HepG2 (cell line): ENCODE measurements at regions not wholly inside any gene's neighbourhood (a gene's known extent, or its start where the extent isn't known, plus 50 kb on each side); places are given as distances from the start of the nearest gene placed in this dataset.

ENCODE experiments used
- CCDC6 ChIP-seq: sonication (generic); formaldehyde crosslinking; IDR thresholded peaks from 2 replicates; pipeline ENCODE4 v1.8.1; 2022; ENCODE audit warnings: mild to moderate bottlenecking, missing genetic modification reagents, moderate library complexity
- HOXD1 ChIP-seq: sonication (generic); formaldehyde crosslinking; IDR thresholded peaks from 2 replicates; pipeline ENCODE4 v1.5.0; 2020; ENCODE audit warnings: missing genetic modification reagents
- IRX3 ChIP-seq: sonication (generic); formaldehyde crosslinking; IDR thresholded peaks from 2 replicates; pipeline ENCODE4 v1.8.1; 2023; ENCODE audit warnings: mild to moderate bottlenecking, low read depth, missing genetic modification reagents, borderline replicate concordance
- ISL2 ChIP-seq: sonication (generic); formaldehyde crosslinking; IDR thresholded peaks from 2 replicates; pipeline ENCODE4 v1.5.0; 2020; ENCODE audit warnings: missing genetic modification reagents
- JUN ChIP-seq: sonication (generic); formaldehyde crosslinking; IDR thresholded peaks from 2 replicates; pipeline ENCODE4 v1.4.0; 2020; ENCODE audit warnings: mild to moderate bottlenecking, missing genetic modification reagents
- NR2C2 ChIP-seq: sonication (generic); formaldehyde crosslinking; IDR thresholded peaks from 2 replicates; pipeline ENCODE4 v1.4.0; 2020; ENCODE audit warnings: missing genetic modification reagents, mild to moderate bottlenecking, moderate library complexity, borderline replicate concordance
- PTBP1 ChIP-seq: fragments of 200-400 bp; formaldehyde crosslinking; IDR thresholded peaks from 2 replicates; pipeline ENCODE4 v1.6.1; 2018; ENCODE audit warnings: low read length, low read depth; ENCODE audit not compliant: poor library complexity, severe bottlenecking
- SIN3B ChIP-seq: fragments of 150-350 bp; IDR thresholded peaks from 2 replicates; pipeline ENCODE4 v1.6.1; 2014; ENCODE audit warnings: low read length
- ZBTB7B ChIP-seq: sonication (generic); formaldehyde crosslinking; IDR thresholded peaks from 2 replicates; pipeline ENCODE4 v1.4.0; 2020; ENCODE audit warnings: missing genetic modification reagents
- ZKSCAN5 ChIP-seq: sonication (generic); formaldehyde crosslinking; IDR thresholded peaks from 2 replicates; pipeline ENCODE4 v1.5.1; 2020; ENCODE audit warnings: mild to moderate bottlenecking, missing genetic modification reagents
- ZNF33A ChIP-seq: sonication (generic); formaldehyde crosslinking; IDR thresholded peaks from 2 replicates; pipeline ENCODE4 v1.5.1; 2020; ENCODE audit warnings: missing genetic modification reagents, mild to moderate bottlenecking, moderate library complexity, borderline replicate concordance
- ZNF484 ChIP-seq: sonication (generic); formaldehyde crosslinking; IDR thresholded peaks from 2 replicates; pipeline ENCODE4 v1.5.1; 2020; ENCODE audit warnings: mild to moderate bottlenecking, low read depth, missing genetic modification reagents, borderline replicate concordance
- ZNF720 ChIP-seq: sonication (generic); formaldehyde crosslinking; IDR thresholded peaks from 2 replicates; pipeline ENCODE4 v1.4.0; 2020; ENCODE audit warnings: missing genetic modification reagents
- TF ChIP-seq, protein P1 (sequence below): sonication (generic); formaldehyde crosslinking; IDR thresholded peaks from 2 replicates; pipeline ENCODE4 v1.8.1; 2023; ENCODE audit warnings: mild to moderate bottlenecking, missing genetic modification reagents
- TF ChIP-seq, protein P2 (sequence below): sonication (generic); formaldehyde crosslinking; IDR thresholded peaks from 2 replicates; pipeline ENCODE4 v1.5.0; 2020; ENCODE audit warnings: mild to moderate bottlenecking, missing genetic modification reagents
- TF ChIP-seq, protein P3 (sequence below): sonication (generic); formaldehyde crosslinking; IDR thresholded peaks from 2 replicates; pipeline ENCODE4 v1.4.0; 2020; ENCODE audit warnings: missing genetic modification reagents
- TF ChIP-seq, protein P4 (sequence below): sonication (generic); formaldehyde crosslinking; IDR thresholded peaks from 2 replicates; pipeline ENCODE4 v1.5.0; 2020; ENCODE audit warnings: missing genetic modification reagents
- TF ChIP-seq, protein P5 (sequence below): sonication (generic); formaldehyde crosslinking; IDR thresholded peaks from 2 replicates; pipeline ENCODE4 v1.5.1; 2020; ENCODE audit warnings: mild to moderate bottlenecking, missing genetic modification reagents, moderate library complexity
- TF ChIP-seq, protein P6 (sequence below): sonication (generic); formaldehyde crosslinking; IDR thresholded peaks from 2 replicates; pipeline ENCODE4 v1.5.1; 2020; ENCODE audit warnings: missing genetic modification reagents, mild to moderate bottlenecking, borderline replicate concordance

DNA sequence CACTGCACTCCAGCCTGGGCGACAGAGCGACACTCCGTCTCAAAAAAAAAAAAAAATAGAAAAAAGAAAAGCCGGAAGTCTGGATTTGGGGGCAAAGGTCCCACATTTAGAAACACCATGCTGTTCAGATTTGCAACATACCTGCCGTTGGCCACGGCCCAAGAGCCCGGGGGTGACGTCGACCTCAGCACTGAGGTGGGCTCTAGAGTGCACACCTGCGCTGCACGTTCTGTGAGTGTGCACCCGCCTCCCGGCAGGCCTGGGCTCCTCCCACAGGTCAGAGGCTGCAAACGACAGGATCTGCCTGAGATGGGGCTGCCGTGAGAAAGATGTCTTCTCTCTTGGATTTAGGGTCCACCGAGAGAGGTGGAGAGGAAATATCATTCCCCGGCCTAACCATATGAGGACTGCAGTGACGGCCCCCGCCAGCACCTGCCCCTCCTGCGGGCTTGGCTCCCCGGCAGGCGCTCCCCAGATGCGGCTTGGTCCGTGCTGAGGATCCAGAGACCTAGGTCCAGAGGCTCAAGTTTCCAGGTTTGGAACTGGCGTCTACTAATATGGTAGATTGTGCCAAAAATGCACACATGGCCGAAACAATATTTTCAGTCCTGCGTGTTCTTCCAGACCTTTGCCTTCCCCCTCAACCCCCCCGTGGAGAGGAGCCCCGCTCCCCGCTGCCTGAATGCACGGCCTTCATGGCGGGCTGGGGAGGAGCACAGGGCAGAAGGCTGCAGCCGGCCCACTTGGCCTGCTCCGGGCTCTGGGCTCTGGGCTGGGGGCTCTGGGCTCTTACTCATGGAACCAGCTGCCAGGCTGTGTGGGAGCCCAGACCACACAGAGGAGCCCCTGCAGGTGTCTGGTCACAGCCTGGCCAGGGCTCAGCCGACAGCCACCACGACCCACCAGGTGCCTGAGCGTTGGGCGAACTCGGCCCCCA lies 58.8 kb upstream of the FBRSL1 start (continued):
- TF ChIP-seq, protein P1, sequence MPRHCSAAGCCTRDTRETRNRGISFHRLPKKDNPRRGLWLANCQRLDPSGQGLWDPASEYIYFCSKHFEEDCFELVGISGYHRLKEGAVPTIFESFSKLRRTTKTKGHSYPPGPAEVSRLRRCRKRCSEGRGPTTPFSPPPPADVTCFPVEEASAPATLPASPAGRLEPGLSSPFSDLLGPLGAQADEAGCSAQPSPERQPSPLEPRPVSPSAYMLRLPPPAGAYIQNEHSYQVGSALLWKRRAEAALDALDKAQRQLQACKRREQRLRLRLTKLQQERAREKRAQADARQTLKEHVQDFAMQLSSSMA (CRISPR knock-in tag) = no peak
- TF ChIP-seq CCDC6 (CRISPR knock-in tag) (no peak), HOXD1 (CRISPR knock-in tag) (no peak), PTBP1 (no peak), SIN3B (no peak), ZNF33A (CRISPR knock-in tag) (no peak), IRX3 (0 out of 2 replicates have a peak, but pooled peaks have one; percentile 35), JUN (CRISPR knock-in tag) (no peak), NR2C2 (CRISPR knock-in tag) (0 out of 2 replicates have a peak, but pooled peaks have one; percentile 25), ZBTB7B (CRISPR knock-in tag) (0 out of 2 replicates have a peak, but pooled peaks have one; percentile 56), ZNF720 (CRISPR knock-in tag) (no peak), ZNF484 (no peak), ISL2 (no peak), ZKSCAN5 (CRISPR knock-in tag) (no peak)
- TF ChIP-seq, protein P2, sequence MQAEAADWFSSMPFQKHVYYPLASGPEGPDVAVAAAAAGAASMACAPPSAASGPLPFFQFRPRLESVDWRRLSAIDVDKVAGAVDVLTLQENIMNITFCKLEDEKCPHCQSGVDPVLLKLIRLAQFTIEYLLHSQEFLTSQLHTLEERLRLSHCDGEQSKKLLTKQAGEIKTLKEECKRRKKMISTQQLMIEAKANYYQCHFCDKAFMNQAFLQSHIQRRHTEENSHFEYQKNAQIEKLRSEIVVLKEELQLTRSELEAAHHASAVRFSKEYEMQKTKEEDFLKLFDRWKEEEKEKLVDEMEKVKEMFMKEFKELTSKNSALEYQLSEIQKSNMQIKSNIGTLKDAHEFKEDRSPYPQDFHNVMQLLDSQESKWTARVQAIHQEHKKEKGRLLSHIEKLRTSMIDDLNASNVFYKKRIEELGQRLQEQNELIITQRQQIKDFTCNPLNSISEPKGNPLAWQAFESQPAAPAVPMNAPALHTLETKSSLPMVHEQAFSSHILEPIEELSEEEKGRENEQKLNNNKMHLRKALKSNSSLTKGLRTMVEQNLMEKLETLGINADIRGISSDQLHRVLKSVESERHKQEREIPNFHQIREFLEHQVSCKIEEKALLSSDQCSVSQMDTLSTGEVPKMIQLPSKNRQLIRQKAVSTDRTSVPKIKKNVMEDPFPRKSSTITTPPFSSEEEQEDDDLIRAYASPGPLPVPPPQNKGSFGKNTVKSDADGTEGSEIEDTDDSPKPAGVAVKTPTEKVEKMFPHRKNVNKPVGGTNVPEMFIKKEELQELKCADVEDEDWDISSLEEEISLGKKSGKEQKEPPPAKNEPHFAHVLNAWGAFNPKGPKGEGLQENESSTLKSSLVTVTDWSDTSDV = no peak
- TF ChIP-seq, protein P3, sequence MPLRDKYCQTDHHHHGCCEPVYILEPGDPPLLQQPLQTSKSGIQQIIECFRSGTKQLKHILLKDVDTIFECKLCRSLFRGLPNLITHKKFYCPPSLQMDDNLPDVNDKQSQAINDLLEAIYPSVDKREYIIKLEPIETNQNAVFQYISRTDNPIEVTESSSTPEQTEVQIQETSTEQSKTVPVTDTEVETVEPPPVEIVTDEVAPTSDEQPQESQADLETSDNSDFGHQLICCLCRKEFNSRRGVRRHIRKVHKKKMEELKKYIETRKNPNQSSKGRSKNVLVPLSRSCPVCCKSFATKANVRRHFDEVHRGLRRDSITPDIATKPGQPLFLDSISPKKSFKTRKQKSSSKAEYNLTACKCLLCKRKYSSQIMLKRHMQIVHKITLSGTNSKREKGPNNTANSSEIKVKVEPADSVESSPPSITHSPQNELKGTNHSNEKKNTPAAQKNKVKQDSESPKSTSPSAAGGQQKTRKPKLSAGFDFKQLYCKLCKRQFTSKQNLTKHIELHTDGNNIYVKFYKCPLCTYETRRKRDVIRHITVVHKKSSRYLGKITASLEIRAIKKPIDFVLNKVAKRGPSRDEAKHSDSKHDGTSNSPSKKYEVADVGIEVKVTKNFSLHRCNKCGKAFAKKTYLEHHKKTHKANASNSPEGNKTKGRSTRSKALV = no peak
- TF ChIP-seq, protein P4, sequence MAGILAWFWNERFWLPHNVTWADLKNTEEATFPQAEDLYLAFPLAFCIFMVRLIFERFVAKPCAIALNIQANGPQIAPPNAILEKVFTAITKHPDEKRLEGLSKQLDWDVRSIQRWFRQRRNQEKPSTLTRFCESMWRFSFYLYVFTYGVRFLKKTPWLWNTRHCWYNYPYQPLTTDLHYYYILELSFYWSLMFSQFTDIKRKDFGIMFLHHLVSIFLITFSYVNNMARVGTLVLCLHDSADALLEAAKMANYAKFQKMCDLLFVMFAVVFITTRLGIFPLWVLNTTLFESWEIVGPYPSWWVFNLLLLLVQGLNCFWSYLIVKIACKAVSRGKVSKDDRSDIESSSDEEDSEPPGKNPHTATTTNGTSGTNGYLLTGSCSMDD (CRISPR knock-in tag) = no peak
- TF ChIP-seq, protein P5, sequence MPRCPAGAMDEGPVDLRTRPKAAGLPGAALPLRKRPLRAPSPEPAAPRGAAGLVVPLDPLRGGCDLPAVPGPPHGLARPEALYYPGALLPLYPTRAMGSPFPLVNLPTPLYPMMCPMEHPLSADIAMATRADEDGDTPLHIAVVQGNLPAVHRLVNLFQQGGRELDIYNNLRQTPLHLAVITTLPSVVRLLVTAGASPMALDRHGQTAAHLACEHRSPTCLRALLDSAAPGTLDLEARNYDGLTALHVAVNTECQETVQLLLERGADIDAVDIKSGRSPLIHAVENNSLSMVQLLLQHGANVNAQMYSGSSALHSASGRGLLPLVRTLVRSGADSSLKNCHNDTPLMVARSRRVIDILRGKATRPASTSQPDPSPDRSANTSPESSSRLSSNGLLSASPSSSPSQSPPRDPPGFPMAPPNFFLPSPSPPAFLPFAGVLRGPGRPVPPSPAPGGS (CRISPR knock-in tag) = no peak
- TF ChIP-seq, protein P6, sequence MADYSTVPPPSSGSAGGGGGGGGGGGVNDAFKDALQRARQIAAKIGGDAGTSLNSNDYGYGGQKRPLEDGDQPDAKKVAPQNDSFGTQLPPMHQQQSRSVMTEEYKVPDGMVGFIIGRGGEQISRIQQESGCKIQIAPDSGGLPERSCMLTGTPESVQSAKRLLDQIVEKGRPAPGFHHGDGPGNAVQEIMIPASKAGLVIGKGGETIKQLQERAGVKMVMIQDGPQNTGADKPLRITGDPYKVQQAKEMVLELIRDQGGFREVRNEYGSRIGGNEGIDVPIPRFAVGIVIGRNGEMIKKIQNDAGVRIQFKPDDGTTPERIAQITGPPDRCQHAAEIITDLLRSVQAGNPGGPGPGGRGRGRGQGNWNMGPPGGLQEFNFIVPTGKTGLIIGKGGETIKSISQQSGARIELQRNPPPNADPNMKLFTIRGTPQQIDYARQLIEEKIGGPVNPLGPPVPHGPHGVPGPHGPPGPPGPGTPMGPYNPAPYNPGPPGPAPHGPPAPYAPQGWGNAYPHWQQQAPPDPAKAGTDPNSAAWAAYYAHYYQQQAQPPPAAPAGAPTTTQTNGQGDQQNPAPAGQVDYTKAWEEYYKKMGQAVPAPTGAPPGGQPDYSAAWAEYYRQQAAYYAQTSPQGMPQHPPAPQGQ (CRISPR knock-in tag) = no peak
